ENCODE measurements at regions not wholly inside any gene's neighbourhood (a gene's known extent, or its start where the extent isn't known, plus 50 kb on each side); places are given as distances from the start of the nearest gene placed in this dataset.
"Not testable (repeated sequence)": the region's sequence is repeated elsewhere in the genome, so short reads cannot be mapped to it uniquely, and the experiment has no call there.

DNA sequence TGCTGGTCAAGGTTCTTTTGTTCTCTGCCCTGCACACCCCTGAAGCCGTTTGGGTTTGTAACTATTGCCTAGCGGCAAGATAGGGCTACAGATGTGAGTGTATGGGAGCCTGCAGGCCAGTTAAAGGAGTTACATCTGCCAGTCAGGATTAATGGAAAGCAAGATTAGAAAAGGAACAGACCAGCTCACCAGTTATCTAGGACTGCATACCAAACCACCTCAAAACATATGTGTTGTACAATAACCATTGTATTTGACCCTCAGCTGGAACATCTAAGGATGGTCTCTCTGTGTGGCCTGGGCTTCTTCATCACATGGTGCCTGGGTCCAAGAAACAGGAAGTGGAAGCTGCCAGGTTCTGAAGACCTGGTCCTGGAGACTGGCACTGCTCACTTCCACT, 52.5 kb upstream of the FBXO28 start:
- H3K9me3 Mint-ChIP-seq (ENCODE audit: low read depth) = no peaks in the 10 kb centered on the region
- no peak overlapping the region for H3K27ac Mint-ChIP-seq
- no peaks in the 10 kb centered on the region for H3K27me3 Mint-ChIP-seq
- H3K36me3 Mint-ChIP-seq = no peaks in the 10 kb centered on the region
- peaks cover 8% of the 10 kb centered on the region for H3K4me1 Mint-ChIP-seq (ENCODE audit: low read depth)
- no peak overlapping the region for H3K4me3 Mint-ChIP-seq

DNA sequence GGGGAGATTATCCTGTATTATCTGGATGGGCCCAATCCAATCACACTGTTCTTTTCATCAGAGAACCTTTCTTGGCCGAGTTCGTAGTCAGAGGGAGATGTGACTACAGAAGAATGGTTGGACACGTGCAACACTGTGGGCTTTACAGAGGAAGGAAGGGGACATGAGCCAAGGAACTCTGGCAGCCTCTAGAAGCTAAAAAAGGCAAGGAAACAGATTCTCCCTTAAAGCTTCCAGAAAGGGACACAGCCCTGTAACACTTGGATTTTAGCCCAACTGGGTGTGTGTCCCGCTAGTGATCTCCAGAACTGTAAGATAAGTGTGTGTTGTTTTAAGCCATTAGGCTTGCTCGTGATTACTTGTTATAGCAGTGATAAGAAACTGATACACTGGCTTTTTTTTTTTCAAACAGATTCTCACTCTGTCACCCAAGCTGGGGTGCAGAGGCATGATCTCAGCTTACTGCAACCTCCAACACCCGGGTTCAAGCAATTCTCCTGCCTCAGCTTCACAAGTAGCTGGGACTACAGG, 53.9 kb upstream of the FBXO28 start:
- no peaks in the 10 kb centered on the region for H3K27me3 Mint-ChIP-seq

DNA sequence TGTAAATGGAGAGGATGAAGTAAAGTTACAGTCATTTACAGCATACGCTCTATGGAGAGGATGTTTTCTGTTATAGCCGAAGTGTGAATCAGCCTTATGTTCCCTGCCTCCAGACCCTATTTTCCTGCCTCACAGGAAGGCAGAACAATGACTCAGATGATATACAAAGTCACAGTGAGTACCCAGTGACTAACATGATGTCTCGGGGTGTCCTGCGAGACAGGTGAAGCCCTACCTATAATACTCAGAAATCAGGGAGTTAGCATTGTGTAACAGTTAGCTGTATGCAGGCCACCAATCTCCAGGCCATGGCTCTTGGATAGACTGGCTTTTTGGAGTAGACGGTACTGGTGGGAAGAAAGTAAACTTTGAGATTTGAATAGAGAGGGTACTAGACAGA, 55.6 kb upstream of the FBXO28 start:
- peaks cover 3% of the 10 kb centered on the region for H3K27me3 Mint-ChIP-seq
- no peaks in the 10 kb centered on the region for H3K9me3 Mint-ChIP-seq (ENCODE audit: low read depth)
- no peaks in the 10 kb centered on the region for H3K36me3 Mint-ChIP-seq
- no peak overlapping the region for H3K27ac Mint-ChIP-seq
- no peak overlapping the region for H3K4me3 Mint-ChIP-seq
- no peaks in the 10 kb centered on the region for H3K4me1 Mint-ChIP-seq (ENCODE audit: low read depth)

More for the DNA sequence above, 53.9 kb upstream of the FBXO28 start:
- no peak overlapping the region for H3K27ac Mint-ChIP-seq
- no peaks in the 10 kb centered on the region for H3K36me3 Mint-ChIP-seq
- no peak overlapping the region for H3K4me3 Mint-ChIP-seq
- peaks cover 3% of the 10 kb centered on the region for H3K4me1 Mint-ChIP-seq (ENCODE audit: low read depth)
- no peaks in the 10 kb centered on the region for H3K9me3 Mint-ChIP-seq (ENCODE audit: low read depth)

DNA sequence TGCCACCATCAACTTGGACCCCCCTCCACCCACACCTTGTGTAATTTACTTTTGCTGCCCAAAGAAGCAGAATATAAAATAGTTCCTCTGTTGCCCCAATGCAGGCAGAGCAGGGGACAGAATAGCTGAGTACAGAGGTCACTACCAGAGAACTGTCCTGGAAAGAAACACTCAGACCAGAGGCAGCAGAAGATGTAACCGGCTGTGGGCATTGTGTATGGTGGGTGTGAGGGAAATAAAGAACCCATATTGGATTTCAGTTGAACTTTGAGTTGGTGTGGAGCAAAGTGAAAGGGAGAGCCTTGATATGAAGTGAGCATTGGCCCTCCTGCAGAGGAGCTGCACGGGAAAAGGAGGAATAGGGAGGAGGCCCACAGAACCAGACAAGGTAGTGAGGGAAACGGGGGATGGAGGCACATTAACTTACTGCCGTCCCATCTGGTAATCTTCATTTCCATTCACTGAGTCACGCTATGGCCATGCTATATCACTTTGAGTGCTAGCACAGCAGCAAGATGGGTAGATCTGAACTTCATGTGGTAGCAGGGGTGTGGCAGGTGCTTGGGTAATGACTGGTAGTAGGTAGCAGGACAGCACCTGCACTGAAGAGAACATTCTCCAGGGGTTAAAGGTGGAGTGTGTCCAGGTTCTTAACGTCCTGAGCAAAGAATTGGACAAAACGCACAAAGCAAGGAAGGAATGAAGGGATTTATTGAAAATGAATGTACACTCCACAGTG, 56.3 kb upstream of the FBXO28 start:
- H3K36me3 Mint-ChIP-seq = no peaks in the 10 kb centered on the region
- no peaks in the 10 kb centered on the region for H3K4me1 Mint-ChIP-seq (ENCODE audit: low read depth)
- H3K27ac Mint-ChIP-seq = no peak overlapping the region
- H3K9me3 Mint-ChIP-seq (ENCODE audit: low read depth) = no peaks in the 10 kb centered on the region
- no peak overlapping the region for H3K4me3 Mint-ChIP-seq
- H3K27me3 Mint-ChIP-seq = peaks cover 3% of the 10 kb centered on the region

DNA sequence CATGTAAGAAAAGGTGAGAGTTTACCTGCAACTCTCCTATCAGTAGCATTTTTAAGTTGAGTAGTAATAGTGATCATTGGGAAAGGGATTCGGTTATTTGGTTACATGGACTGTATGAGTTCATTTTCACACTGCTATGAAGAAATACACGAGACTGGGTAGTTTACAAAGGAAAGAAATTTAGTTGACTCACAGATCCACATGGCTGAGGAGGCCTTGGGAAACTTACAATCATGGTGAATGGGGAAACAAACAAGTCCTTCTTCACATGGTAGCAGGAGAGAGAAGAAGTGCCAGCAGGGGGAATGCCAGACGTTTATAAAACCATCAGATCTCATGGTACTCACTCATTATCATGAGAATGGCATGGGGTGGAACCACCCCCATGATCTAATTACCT, 59.3 kb upstream of the FBXO28 start:
- Mint-ChIP-seq H3K9me3 (ENCODE audit: low read depth) (no peaks in the 10 kb centered on the region), H3K27ac (no peak overlapping the region), H3K27me3 (peaks cover 5% of the 10 kb centered on the region), H3K4me3 (no peak overlapping the region), H3K36me3 (no peaks in the 10 kb centered on the region), H3K4me1 (ENCODE audit: low read depth) (no peaks in the 10 kb centered on the region)

DNA sequence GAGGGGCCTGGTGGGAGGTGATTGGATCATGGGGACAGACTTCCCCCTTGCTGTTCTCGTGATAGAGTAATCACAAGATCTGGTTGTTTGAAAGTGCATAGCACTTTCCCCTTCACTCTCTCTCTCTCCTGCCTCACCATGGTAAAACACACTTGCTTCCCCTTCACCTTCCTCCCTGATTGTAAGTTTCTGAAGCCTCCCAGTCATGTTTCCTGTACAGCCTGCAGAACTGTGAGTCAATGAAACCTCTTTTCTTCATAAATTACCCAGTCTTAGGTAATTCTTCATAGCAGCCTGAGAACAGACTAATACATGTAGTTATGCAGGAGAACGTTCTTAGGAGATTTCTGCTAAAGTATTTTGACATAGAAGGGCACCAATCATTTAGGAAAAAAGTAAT, 59.9 kb upstream of the FBXO28 start:
- Mint-ChIP-seq H3K27me3 (peaks cover 5% of the 10 kb centered on the region), H3K36me3 (no peaks in the 10 kb centered on the region), H3K4me3 (no peak overlapping the region), H3K9me3 (ENCODE audit: low read depth) (no peaks in the 10 kb centered on the region), H3K27ac (no peak overlapping the region), H3K4me1 (ENCODE audit: low read depth) (no peaks in the 10 kb centered on the region)

DNA sequence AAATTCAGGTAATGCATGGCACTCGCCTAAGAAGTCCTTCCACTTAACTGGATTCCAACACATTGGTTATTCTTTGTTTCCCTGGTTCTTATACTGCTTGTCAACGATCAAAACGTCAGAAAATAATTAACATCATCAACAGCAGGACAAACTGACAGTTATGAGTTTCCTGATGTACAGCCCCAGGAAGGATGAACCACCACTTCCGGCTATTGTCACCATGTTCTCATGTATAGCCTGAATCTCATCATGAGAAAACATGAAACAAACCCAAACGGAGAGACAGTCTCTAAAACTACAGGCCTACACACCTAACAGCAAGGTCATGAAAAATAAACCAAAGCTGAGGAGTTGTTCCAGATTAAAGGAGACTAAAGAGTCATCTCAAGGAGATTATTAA, 60.5 kb upstream of the FBXO28 start:
- no peak overlapping the region for H3K4me3 Mint-ChIP-seq
- H3K9me3 Mint-ChIP-seq (ENCODE audit: low read depth) = no peaks in the 10 kb centered on the region
- no peak overlapping the region for H3K27ac Mint-ChIP-seq
- no peaks in the 10 kb centered on the region for H3K36me3 Mint-ChIP-seq
- no peaks in the 10 kb centered on the region for H3K4me1 Mint-ChIP-seq (ENCODE audit: low read depth)
- peaks cover 5% of the 10 kb centered on the region for H3K27me3 Mint-ChIP-seq

DNA sequence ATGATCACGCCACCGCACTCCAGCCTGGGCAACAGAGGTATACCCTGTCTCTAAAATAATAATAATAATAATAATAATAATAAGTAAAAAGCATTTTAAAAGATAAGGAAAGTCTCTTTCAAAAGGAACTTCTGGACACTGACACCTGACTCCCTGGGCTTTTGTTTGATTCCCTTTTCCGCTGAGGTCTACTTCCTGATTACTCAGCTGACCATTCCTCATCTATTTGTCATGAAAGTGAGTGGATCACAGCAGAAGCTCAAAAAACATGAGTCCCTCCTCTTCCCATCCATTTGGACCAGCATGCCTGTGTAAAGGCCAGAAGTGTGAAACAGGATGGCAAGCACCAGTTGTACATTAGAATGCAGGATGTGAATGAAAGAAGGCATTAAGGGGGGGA, 61.1 kb upstream of the FBXO28 start:
- Mint-ChIP-seq H3K4me3 (no peak overlapping the region), H3K27ac (no peak overlapping the region), H3K4me1 (ENCODE audit: low read depth) (no peaks in the 10 kb centered on the region), H3K27me3 (peaks cover 8% of the 10 kb centered on the region), H3K9me3 (ENCODE audit: low read depth) (no peaks in the 10 kb centered on the region), H3K36me3 (no peaks in the 10 kb centered on the region)

DNA sequence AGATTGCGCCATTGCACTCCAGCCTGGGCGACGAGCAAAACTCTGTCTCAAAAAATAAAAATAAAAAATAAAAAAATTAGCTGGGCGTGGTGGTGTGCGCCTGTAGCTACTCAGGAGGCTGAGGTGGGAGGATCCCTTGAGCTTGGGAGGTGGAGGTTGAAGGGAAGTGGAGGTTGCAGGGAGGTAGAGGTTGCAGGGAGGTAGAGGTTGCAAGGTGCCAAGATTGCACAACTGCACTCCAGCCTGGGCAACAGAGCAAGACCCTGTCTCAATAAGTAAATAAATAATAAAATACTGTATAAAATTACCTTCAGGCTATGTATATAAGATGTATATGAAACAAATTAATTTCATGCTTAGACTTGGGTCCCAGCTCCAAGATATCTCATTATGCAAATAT, 62.1 kb upstream of the FBXO28 start:
- not testable (repeated sequence) for H3K27ac Mint-ChIP-seq; H3K4me3 Mint-ChIP-seq; H3K4me1 Mint-ChIP-seq (ENCODE audit: low read depth); H3K9me3 Mint-ChIP-seq (ENCODE audit: low read depth); H3K36me3 Mint-ChIP-seq; H3K27me3 Mint-ChIP-seq

DNA sequence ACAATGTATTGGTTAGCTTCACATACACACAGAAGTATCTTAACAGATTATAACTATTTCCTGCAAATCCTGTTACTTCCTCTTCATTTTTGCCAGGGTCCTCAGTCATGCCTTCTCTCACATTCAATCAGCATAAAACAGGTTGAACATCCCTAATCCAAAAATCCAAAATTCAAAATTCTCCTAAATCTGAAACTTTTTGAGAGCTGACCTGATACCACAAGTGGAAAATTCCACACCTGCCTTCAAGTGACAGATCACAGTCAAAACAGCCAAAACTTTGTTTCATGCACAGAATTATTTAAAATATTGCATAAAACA, 62.9 kb upstream of the FBXO28 start:
- Mint-ChIP-seq H3K27ac (no peak overlapping the region), H3K36me3 (no peaks in the 10 kb centered on the region), H3K27me3 (peaks cover 8% of the 10 kb centered on the region), H3K4me3 (no peak overlapping the region), H3K4me1 (ENCODE audit: low read depth) (no peaks in the 10 kb centered on the region), H3K9me3 (ENCODE audit: low read depth) (no peaks in the 10 kb centered on the region)

DNA sequence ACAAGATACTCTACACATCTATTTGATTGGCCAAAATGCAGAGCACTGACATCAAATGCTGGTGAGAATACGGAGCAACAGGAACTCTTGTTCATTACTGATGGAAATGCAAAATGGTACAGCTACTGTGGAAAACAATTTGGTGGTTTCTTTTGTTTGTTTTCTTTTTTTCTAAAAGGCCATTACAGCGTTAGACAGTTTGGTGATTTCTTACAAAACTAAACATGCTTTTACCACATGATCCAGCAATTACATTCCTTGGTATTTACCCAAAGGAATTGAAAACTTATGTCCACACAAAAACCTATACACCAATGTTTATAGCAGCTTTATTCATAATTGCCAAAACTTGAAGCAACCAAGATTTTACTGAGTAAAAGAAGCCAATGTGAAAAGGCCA, 66.4 kb upstream of the FBXO28 start:
- no peak overlapping the region for H3K27ac Mint-ChIP-seq
- no peaks in the 10 kb centered on the region for H3K36me3 Mint-ChIP-seq
- no peaks in the 10 kb centered on the region for H3K9me3 Mint-ChIP-seq (ENCODE audit: low read depth)
- H3K4me1 Mint-ChIP-seq (ENCODE audit: low read depth) = no peaks in the 10 kb centered on the region
- H3K4me3 Mint-ChIP-seq = no peak overlapping the region
- H3K27me3 Mint-ChIP-seq = peaks cover 9% of the 10 kb centered on the region

DNA sequence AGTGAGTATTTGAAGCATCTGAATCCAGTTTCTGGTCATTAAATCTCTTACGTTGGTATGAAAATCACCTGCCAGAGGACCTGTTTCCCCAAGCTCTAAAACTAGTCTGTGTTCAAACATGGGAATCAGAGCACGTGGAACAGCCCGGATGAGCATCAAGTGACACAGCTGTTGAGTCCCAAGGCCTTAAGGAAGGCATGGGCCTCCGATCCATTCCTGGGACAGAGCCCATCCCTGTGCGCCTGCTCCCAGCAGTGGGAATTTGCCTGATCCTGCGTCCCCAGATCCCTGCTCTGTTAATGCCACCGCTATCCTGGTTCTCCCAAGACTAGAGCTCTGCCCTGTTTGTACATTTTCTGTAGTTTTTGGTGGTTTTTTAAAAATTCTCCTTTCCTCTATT, 68.4 kb upstream of the FBXO28 start:
- Mint-ChIP-seq H3K36me3 (no peaks in the 10 kb centered on the region), H3K27ac (no peak overlapping the region), H3K9me3 (ENCODE audit: low read depth) (no peaks in the 10 kb centered on the region), H3K4me3 (no peak overlapping the region), H3K27me3 (peaks cover 16% of the 10 kb centered on the region), H3K4me1 (ENCODE audit: low read depth) (no peaks in the 10 kb centered on the region)

DNA sequence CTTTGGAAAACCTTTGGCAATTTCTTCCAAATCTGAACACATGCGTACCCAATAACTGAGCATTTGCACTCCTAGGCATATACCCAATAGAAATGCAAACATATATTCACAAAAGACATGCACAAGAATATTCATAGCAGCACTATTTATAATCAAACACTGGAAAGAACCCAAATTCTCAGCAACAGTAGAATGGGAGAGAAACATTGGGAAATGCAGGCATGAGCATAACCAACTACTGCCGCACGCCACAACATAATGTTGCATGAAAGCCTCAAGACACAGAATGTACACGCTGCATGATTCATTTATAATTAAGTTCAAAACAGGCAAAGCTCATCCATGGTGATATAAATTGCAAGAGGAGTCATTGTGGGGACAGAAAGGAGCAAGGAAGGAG, 69.5 kb upstream of the FBXO28 start:
- Mint-ChIP-seq H3K4me1 (ENCODE audit: low read depth) (no peaks in the 10 kb centered on the region), H3K4me3 (no peak overlapping the region), H3K27ac (no peak overlapping the region), H3K9me3 (ENCODE audit: low read depth) (no peaks in the 10 kb centered on the region), H3K36me3 (no peaks in the 10 kb centered on the region), H3K27me3 (peaks cover 14% of the 10 kb centered on the region)

DNA sequence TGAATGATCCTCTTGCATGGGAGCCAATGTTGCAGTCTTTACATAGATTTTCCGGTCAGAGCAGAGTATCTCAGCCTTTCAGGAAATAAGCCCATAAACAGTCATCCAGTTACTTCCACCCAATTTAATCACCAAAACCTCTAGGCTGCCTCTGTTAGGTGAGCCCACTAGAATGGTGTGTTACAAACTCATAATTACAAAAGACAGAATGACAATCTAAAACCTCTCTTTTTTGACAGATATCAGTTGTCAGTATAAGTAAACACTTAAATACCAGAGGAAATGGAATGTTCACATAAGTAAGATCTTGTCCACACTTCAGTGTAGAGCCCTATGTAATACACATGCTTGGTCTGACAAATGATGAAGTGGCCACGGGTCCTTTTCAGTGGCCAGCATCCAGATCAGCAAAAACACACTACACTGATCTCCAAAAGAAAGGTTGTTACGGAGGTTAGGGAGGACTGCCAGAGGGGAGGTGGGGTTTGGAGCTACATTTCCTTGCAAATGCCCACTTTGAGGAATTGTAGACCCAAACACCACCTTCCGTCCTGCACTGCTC, 71.3 kb upstream of the FBXO28 start:
- Mint-ChIP-seq H3K4me3 (no peak overlapping the region), H3K4me1 (ENCODE audit: low read depth) (no peaks in the 10 kb centered on the region), H3K27ac (no peak overlapping the region), H3K36me3 (no peaks in the 10 kb centered on the region), H3K9me3 (ENCODE audit: low read depth) (no peaks in the 10 kb centered on the region), H3K27me3 (peaks cover 11% of the 10 kb centered on the region)

DNA sequence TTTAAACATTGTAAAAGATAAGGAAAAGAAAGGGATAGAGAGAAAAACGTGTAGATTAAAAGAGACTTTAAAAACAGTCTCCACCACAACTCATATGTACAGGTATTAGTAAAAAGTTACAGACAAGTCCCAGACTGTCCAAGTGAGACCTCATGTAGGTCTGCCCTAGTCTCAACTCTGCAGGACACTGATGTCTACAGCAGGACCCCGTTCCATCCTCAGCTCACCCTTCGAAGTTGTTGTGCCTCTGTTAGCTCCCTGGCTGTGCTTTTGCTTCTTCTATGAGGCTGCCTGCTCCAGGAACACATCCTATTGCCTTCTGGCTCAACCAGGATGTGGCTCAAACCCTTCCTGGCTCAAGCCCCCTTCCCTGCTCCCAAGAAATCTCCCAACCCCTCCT, 72.9 kb upstream of the FBXO28 start:
- Mint-ChIP-seq H3K4me3 (no peak overlapping the region), H3K4me1 (ENCODE audit: low read depth) (no peaks in the 10 kb centered on the region)

DNA sequence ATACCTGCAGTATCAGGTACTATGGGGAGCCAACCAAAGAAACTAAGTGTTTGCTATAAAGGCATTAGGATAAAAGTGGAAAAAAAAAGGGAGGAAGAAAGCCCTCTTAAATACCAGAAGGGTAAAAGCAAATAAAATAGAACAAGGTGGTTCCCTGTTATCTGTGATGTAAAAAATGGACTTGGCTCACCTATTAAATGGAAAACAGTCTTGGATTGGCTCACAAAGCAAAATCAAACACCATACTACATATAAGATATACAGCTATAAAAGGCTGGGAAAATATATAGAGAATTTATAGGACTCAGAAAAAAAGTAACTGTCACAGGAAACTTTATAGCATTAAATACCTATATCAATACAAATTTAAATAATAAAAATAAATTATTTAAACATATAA, 73.5 kb upstream of the FBXO28 start:
- H3K27ac Mint-ChIP-seq; H3K36me3 Mint-ChIP-seq; H3K9me3 Mint-ChIP-seq (ENCODE audit: low read depth); H3K4me3 Mint-ChIP-seq; H3K4me1 Mint-ChIP-seq (ENCODE audit: low read depth): not testable (repeated sequence)
- H3K27me3 Mint-ChIP-seq = peaks cover 13% of the 10 kb centered on the region

More for the DNA sequence above, 72.9 kb upstream of the FBXO28 start:
- Mint-ChIP-seq H3K27ac (no peak overlapping the region), H3K27me3 (peaks cover 12% of the 10 kb centered on the region), H3K36me3 (no peaks in the 10 kb centered on the region), H3K9me3 (ENCODE audit: low read depth) (no peaks in the 10 kb centered on the region)
